Upper lobe of left lung (tissue), 6 donors: ENCODE measurements at regions not wholly inside any gene's neighbourhood (a gene's known extent, or its start where the extent isn't known, plus 50 kb on each side); places are given as distances from the start of the nearest gene placed in this dataset.

Experiments used
- ATAC-seq, 2 donors: fragments of 200-7000 bp; cut with Tn5 transposase; one replicate each; pipeline ENCODE4 v1.9.1; 2022; ENCODE audit warnings: mild to moderate bottlenecking in 2 of 2, moderate library complexity in 2 of 2; ENCODE audit not compliant: low FRiP score in 2 of 2
- DNase-seq, 2 donors: peaks; one replicate each; pipeline ENCODE4 v3.0.0-alpha.2; 2019 to 2020
- H3K27ac ChIP-seq, 4 donors: fragments of 200-600 bp; sonication (generic); one replicate each; pipeline ENCODE4 v1.5.1; 2016 to 2019
- H3K27me3 ChIP-seq, 4 donors: fragments of 200-600 bp; sonication (generic); one replicate each; pipeline ENCODE4 v1.5.1; 2017 to 2019
- H3K36me3 ChIP-seq, 4 donors: fragments of 200-600 bp; sonication (generic); one replicate each; pipeline ENCODE4 v1.5.1; 2016 to 2019
- H3K4me1 ChIP-seq, 4 donors: fragments of 200-600 bp; sonication (generic); one replicate each; pipeline ENCODE4 v1.5.1; 2018 to 2019
- H3K4me3 ChIP-seq, 4 donors: fragments of 200-600 bp; sonication (generic); one replicate each; pipeline ENCODE4 v1.5.1; 2017 to 2019; ENCODE audit warnings: mild to moderate bottlenecking in 2 of 4, moderate library complexity in 1 of 4
- H3K9me3 ChIP-seq, 4 donors: fragments of 200-600 bp; sonication (generic); one replicate each; pipeline ENCODE4 v1.5.1; 2018 to 2019
- EP300 ChIP-seq, 4 donors: sonication (generic); formaldehyde crosslinking; IDR thresholded peaks; one replicate each; pipeline ENCODE4 v1.5.1; 2017; ENCODE audit warnings: antibody characterized with exemption in 4 of 4, control low read depth in 2 of 4
- POLR2A ChIP-seq, 4 donors: fragments of 450-650 bp; IDR thresholded peaks; one replicate each; pipeline ENCODE4 v1.5.1; 2016 to 2017; ENCODE audit warnings: antibody characterized with exemption in 4 of 4, mild to moderate bottlenecking in 2 of 4
- POLR2AphosphoS5 ChIP-seq, 2 donors: sonication (generic); formaldehyde crosslinking; IDR thresholded peaks; one replicate each; pipeline ENCODE4 v1.5.1; 2017; ENCODE audit warnings: antibody characterized with exemption in 2 of 2
- WGBS, 2 donors: methylation state at CpG; one replicate each; pipeline ENCODE4 v1.1.5; 2017 to 2018; 5-methylcytosine and 5-hydroxymethylcytosine counted together
- TF ChIP-seq, protein P1 (sequence below), 6 experiments: fragments of 450-650 bp in 4 of 6; fragments of 200-600 bp in 2 of 6; sonication (generic) in 2 of 6; IDR thresholded peaks; one replicate each; pipeline ENCODE4 v1.5.1; 2016 to 2019; ENCODE audit warnings: antibody characterized with exemption in 6 of 6
- donor health status: DM: no; HTN: no; CAD: no; lungs with moderate emphysema.
- donor health status: DM: no; HTN: yes; CAD: no; lungs with severe emphysema.

DNA sequence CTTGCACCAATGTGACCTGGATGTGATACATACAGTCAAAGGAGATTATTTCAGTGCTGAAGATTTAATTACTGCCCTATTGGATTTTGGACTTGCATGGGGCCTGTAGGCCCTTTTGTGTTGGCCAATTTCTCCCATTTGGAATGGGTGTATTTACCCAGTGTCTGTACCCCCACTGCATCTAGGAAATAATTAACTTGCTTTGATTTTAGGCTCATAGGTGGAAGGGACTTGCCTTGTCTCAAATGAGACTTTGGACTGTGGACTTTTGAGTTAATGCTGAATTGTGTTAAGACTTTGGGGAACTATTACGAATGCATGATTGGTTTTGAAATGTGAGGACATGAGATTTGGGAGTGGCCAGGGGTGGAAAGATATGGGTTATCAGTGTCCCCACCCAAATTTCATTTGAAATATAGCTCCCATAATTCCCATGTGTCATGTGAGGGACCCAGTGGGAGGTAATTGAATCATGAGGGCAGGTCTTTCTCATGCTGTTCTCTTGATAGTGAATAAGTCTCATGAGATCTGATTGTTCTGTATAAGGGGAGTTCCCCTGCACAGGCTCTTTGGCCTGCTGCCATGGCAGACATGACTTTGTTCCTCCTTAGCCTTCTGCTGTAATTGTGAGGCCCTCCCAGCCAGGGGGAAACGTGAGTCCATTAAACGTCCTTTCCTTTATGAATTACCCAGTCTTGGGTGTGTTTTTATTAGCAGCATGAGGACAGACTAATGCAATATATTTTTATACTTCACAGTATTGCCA is 362.2 kb upstream of the SPANXN4 start:
- H3K27me3 ChIP-seq, result no peaks in the 10 kb centered on the region
- TF ChIP-seq POLR2AphosphoS5 (IDR thresholded peaks at IDR 0.05), result no peak
- no peak for TF ChIP-seq POLR2A (IDR thresholded peaks at IDR 0.05)
- TF ChIP-seq, protein P1, sequence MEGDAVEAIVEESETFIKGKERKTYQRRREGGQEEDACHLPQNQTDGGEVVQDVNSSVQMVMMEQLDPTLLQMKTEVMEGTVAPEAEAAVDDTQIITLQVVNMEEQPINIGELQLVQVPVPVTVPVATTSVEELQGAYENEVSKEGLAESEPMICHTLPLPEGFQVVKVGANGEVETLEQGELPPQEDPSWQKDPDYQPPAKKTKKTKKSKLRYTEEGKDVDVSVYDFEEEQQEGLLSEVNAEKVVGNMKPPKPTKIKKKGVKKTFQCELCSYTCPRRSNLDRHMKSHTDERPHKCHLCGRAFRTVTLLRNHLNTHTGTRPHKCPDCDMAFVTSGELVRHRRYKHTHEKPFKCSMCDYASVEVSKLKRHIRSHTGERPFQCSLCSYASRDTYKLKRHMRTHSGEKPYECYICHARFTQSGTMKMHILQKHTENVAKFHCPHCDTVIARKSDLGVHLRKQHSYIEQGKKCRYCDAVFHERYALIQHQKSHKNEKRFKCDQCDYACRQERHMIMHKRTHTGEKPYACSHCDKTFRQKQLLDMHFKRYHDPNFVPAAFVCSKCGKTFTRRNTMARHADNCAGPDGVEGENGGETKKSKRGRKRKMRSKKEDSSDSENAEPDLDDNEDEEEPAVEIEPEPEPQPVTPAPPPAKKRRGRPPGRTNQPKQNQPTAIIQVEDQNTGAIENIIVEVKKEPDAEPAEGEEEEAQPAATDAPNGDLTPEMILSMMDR (IDR thresholded peaks at IDR 0.05), result no peak
- TF ChIP-seq EP300 (IDR thresholded peaks at IDR 0.05), result no peak
- no peak for ATAC-seq
- no peak overlapping the region for H3K27ac ChIP-seq
- no peak overlapping the region for H3K4me3 ChIP-seq
- no peaks in the 10 kb centered on the region for H3K36me3 ChIP-seq
- no peaks in the 10 kb centered on the region for H3K4me1 ChIP-seq
- H3K9me3 ChIP-seq, result no peaks in the 10 kb centered on the region
- WGBS, 2 donors, result 44 to 56% methylated on average over 3 of the region's 3 CpGs
- no peak for DNase-seq

DNA sequence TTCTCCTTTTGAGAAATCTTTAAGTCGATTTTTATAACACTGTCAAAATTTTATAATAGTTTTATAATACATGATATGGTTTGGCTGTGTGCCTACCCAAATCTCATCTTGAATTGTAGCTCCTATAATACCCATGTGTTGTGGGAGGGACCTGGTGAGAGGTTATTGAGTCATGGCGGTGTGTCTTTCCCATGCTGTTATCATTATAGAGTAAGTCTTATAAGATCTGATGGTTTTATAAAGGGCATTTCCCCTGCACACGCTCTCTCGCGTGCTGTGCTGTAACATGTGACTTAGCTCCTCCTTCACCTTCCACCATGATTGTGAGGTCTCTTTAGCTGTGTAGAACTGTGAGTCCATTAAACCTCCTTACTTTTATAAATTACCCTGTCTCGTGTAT is 364.0 kb upstream of the SPANXN4 start:
- no peaks in the 10 kb centered on the region for H3K36me3 ChIP-seq
- DNase-seq, result no peak
- TF ChIP-seq EP300 (IDR thresholded peaks at IDR 0.05) (no peak), POLR2AphosphoS5 (IDR thresholded peaks at IDR 0.05) (no peak), POLR2A (IDR thresholded peaks at IDR 0.05) (no peak)
- TF ChIP-seq, protein P1 (IDR thresholded peaks at IDR 0.05), result no peak

DNA sequence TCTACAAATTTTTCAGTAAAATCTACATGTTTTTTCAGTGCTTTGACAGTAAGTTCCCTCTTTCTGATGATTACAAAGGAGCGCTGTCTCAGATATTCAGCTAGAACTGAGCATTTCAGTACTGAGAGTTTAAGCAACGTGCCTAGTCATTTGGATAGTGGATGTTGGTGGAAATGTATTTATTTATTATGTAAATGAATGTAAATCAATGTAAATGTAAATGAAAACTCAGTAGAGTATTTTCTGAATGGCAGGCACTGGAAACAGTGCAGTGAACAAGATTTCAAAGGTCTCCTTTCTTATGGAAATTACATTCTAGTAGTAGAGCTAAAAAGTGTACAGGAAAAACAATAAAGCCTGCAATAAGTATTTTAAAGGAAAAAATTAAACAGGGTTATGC is 370.2 kb upstream of the SPANXN4 start:
- WGBS, 2 donors, result 59 to 62% methylated on average over 2 of the region's 2 CpGs
- Histone ChIP-seq H3K9me3 (no peaks in the 10 kb centered on the region), H3K27ac (no peak overlapping the region), H3K36me3 (no peaks in the 10 kb centered on the region), H3K27me3 (no peaks in the 10 kb centered on the region), H3K4me1 (no peaks in the 10 kb centered on the region), H3K4me3 (no peak overlapping the region)
- DNase-seq (no peak), ATAC-seq (no peak)
- TF ChIP-seq, protein P1 (IDR thresholded peaks at IDR 0.05), result no peak
- no peak for TF ChIP-seq EP300 (IDR thresholded peaks at IDR 0.05)

More for the DNA sequence above, 364.0 kb upstream of the SPANXN4 start:
- H3K9me3 ChIP-seq, result no peaks in the 10 kb centered on the region
- ATAC-seq, result no peak
- no peaks in the 10 kb centered on the region for H3K4me1 ChIP-seq
- WGBS, 2 donors, result 79 to 91% methylated on average over 5 to 6 of the region's 6 CpGs
- no peak overlapping the region for H3K27ac ChIP-seq
- H3K27me3 ChIP-seq, result no peaks in the 10 kb centered on the region
- H3K4me3 ChIP-seq, result no peak overlapping the region

DNA sequence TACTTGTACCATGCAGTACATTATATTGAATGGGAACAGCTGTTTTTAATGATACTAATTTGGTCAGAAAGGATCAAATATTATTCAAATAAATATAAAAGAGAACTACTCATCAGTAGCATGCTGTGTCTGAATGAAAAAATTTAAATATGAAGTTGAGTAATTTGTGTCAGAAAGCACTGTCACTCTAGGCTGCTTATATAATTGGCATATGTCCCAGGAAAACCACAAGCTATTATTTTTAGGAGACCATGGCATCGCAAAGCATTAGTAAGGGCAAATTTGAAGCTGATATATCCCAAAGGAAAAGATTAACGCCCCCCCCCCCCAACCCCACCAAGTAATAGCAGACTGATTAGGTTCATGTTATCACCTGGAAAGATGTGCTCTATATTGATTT is 388.5 kb upstream of the SPANXN4 start:
- DNase-seq, result no peak
- H3K4me1 ChIP-seq, result no peaks in the 10 kb centered on the region
- H3K27me3 ChIP-seq, result no peaks in the 10 kb centered on the region
- no peaks in the 10 kb centered on the region for H3K9me3 ChIP-seq
- no peak for ATAC-seq
- 24 to 25% methylated on average over 2 of the region's 2 CpGs for WGBS, 2 donors
- H3K27ac ChIP-seq, result no peak overlapping the region
- H3K36me3 ChIP-seq, result no peaks in the 10 kb centered on the region
- H3K4me3 ChIP-seq, result no peak overlapping the region
- TF ChIP-seq POLR2A (IDR thresholded peaks at IDR 0.05) (no peak), POLR2AphosphoS5 (IDR thresholded peaks at IDR 0.05) (no peak), EP300 (IDR thresholded peaks at IDR 0.05) (no peak)
- TF ChIP-seq, protein P1 (IDR thresholded peaks at IDR 0.05), result no peak

DNA sequence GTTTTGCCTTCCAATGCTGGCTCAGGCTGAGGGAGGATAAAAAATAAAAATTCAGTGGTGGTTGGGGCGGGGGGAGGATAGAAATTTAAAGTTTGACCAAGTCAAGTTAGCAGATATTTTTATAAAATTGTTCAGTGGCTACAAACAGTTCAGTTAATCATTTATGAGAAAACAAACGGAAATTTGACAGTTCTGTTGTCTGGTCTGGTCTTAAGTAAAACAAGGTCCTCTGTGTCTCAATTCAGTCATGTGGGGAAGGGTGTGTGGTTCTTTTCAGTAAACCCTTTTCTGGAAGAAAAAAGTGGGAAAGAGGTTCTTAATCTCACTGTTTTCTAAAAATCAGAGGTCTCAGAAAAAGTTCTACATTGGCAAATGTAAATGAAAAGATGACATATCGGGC is 409.1 kb upstream of the SPANXN4 start:
- ATAC-seq (no peak), DNase-seq (no peak)
- Histone ChIP-seq H3K27me3 (no peaks in the 10 kb centered on the region), H3K9me3 (no peaks in the 10 kb centered on the region), H3K27ac (no peak overlapping the region), H3K4me1 (no peaks in the 10 kb centered on the region), H3K4me3 (no peak overlapping the region), H3K36me3 (no peaks in the 10 kb centered on the region)
- 61 to 66% methylated on average over 3 of the region's 3 CpGs for WGBS, 2 donors
- TF ChIP-seq EP300 (IDR thresholded peaks at IDR 0.05) (no peak), POLR2A (IDR thresholded peaks at IDR 0.05) (no peak), POLR2AphosphoS5 (IDR thresholded peaks at IDR 0.05) (no peak)
- TF ChIP-seq, protein P1 (IDR thresholded peaks at IDR 0.05), result no peak
